Stimulated activated naive CD8-positive, alpha-beta T cell treated with anti-CD3 and anti-CD28 coated beads, Interleukin-15, Interleukin-2, amounts not matched to agents 100 U/mL and 50 U/mL, for 24 hours (primary cell): ENCODE measurements at regions not wholly inside any gene's neighbourhood (a gene's known extent, or its start where the extent isn't known, plus 50 kb on each side); places are given as distances from the start of the nearest gene placed in this dataset.

Source experiments
- ATAC-seq: fragments of 150-1000 bp; cut with Tn5 transposase; one replicate; pipeline ENCODE4 v1.10.0; 2021
- DNase-seq: peaks from one replicate; pipeline ENCODE4 v3.0.0; 2021

DNA sequence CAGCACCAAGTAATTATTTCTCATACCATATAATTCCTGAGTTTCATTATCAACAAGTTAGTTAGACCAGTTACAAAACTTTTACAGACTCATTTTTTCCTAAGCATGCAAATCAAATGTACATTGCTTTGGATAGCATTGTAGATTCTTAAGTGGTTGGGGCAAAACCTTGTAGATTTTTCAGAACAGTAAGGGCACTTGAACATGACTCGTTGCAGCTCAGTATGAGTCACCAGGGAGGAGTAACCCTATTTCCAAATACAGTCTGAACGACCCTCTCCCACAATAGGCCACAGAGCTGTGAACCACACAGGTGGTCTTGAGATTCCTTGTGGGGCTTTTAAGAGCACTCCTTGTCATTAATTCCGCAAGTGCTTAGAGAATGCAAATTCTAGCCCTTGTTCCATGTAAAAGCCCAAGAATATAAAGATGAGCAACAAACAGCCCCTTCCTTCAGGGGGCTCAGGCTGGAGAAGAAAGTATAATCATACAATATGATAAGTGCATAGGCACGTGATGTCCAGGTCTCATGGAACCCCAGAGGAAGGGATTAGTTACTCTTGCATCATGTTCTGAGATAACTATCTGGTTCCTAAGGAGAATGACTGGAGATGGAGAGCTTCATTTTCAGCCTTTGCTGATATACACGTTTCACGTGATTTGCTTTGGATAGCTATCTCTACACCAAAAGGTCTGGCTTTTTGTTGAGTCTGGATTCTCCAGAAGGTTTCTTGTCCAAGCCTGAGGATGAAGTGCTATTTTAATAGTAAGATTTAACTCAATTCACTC, 295.7 kb downstream of the KCNN2 start:
- no peak for ATAC-seq
- no peak for DNase-seq

DNA sequence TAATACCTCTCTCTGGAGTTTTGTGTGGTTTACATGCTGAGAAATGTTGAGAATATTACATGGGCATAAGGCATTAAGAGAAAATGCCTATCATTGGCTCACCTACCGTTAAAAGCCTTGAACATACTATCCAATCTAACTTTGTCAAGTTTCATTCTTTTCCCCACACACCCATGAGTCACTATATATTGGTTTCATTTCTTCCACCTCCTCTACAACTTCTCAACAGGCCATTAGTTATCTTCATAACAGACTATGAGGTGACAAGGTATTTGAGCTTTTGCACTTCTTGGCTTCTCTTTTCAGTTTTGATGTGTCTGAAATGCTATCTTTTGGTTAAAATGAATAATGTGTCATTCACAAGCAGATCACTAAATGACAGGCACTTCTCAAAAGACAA, 288.0 kb downstream of the KCNN2 start:
- ATAC-seq, result no peak
- no peak for DNase-seq

DNA sequence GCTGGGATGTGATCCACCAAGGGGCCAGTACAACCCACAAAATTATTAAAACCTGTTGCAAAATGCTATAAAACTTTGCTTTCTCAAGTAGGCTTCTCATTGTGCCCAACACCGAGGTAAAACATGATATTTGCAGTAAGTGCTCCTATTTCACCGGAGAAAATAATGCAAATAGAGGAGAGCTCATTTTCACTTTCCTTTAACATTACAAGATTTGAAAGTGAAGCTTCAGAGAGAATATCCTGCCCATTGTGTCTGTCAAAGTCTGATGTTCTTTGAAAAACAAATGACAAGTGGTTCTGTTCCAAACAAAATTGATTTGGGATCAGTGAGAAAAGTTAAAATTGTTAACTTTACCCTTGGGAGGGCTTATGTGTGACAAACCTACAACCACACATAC, 287.1 kb downstream of the KCNN2 start:
- no peak for ATAC-seq

DNA sequence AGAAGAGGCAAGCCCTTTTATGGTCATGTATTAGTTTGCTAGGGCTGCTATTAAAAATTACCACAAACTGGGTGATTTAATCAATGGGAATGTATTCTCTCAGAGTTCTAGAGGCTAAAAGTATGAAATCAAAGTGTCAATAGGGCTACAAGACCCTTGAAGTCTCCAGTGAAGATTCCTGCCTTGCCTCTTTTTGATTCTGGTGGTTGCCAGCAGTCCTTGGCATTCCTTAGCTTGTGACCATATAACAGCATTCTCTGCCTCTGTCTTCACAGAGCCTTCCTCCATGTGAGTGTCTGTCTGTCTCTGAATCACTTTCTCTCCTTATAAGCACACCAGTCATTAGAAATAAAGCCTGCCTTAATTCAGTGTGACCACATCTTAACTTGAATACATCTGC, 282.7 kb downstream of the KCNN2 start:
- ATAC-seq (no peak), DNase-seq (no peak)

More for the DNA sequence above, 287.1 kb downstream of the KCNN2 start:
- DNase-seq, result no peak

DNA sequence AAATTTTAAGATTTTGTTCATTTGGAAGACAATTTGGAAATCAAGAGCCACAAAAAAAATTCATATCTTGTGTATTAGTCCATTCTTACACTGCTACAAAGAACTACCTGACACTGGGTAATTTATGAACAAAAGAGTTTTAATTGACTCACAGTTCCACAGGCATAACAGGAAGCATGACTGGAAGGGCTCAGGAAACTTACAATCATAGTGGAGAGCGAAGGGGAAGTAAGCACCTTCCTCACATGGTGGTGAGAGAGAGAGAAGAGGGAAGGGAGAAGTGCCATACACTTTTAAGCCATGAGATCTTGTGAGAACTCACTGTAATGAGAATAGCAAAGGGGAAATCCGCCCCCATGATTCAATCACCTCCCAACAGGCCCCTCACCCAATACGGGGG, 274.4 kb downstream of the KCNN2 start:
- ATAC-seq (no peak), DNase-seq (no peak)

DNA sequence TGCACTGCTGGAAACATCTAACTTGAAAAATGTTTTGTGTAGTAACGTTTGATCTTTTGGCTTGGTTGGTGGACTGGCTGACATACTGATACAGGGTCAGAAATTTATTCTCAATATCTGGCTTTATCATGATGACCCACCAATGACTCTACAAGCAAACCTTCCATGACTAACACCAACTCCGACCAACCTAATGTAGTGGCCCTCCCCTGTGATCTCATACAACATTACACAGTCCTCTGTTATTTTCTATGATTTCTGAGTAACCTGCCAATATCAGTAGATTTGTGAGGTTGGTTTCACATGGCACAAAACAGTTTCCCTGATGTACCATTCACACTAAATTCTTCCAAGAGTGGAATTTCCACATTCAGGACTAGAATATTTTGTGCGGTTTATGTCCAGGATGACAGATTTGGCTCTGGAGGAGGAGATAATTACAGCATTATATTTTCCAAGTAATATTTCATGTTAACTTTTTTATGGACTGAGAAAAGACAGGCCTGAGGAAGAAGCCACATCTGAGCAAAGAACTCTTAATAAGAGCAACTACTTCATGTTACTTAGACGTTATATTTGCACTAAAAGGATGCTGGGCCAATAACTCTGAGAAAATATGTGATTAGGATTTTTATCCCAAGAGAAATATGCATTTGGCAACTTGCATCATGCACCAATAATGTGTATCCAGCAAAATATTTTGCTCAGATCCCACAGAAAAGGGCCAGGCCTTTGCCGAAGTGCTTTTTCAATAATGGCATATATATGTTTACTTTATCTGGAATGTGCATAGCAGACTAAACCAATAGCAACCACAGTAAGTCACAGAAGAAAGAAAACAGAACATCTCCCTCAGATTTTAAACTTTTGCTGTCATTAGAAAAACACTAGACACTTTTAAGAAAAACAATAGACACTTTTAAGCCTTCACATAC, 273.4 kb downstream of the KCNN2 start:
- DNase-seq (no peak), ATAC-seq (no peak)

DNA sequence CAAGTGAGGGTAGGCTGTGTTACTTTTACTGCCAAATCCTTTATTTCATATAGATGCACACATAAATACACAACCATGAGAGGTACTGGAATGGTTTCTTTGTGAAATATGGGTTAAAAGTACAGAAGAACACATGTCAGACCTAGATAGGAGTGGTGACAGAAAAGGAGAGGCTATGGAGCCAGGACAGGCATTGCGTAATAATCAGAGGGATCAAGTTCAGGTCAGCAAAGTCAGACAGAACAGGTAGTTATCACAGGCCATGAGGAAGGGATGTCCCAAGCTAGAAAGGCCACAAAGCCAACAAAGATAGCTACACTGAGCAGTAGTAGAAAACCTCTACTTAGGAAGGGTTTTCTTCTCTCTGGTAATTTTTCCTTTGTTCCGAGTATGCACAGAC, 272.6 kb downstream of the KCNN2 start:
- ATAC-seq, result no peak
- DNase-seq, result no peak

DNA sequence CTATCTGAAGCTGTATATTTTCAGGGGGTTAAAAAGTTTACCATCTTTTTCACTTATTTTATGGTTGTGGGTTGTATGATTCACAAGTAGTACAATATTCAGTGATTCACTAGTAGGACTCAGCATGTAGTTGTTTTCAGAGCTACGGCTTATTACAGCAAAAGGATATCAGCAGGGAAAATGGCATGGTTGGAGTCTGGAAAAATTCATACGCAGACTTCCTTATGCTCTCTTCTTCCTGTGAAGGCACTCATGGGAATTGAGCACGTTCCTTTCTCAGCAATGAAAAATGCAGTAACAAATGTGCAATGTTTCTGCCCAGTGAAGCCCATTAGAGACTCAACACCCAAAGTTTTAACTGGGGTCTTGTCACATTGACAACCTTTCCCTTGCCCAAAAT, 250.5 kb downstream of the KCNN2 start:
- DNase-seq (no peak), ATAC-seq (no peak)

DNA sequence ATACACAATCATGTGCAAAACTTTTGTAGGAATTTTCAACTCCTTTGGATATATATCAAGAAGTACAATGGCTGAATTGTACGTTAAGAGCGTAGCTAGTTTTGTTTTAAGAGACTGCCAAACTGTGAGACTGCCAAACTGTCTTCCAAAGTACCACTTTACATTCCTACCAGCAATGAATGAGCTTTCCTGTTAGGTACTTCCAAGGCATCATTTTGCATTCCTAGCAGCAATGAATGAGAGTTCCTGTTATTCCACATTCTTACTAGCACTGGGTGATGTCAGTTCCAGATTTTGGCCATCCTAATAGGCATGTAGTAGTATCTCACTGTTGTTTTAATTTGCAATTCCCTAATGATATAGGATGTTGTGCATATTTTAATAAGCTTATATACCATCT, 219.3 kb downstream of the KCNN2 start:
- DNase-seq (no peak), ATAC-seq (no peak)

DNA sequence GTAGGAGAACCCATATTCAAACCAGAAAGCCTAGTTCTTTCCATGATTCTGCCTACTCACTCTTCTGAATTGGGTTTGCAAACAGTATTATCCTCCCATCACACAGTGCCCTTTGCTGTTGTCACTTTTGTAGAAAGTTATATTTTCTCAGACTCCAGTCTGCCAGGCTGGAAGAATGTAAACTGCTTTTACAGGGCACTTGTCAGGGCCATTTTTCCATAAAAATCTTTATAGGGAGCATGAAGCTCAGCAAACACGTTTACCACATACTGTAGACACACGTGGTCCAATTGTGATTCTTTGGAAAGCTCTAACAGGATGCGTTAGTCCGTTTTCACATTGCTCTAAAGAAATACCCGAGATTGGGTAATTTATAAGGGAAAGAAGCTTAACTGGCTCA, 204.0 kb downstream of the KCNN2 start:
- ATAC-seq (no peak), DNase-seq (no peak)

DNA sequence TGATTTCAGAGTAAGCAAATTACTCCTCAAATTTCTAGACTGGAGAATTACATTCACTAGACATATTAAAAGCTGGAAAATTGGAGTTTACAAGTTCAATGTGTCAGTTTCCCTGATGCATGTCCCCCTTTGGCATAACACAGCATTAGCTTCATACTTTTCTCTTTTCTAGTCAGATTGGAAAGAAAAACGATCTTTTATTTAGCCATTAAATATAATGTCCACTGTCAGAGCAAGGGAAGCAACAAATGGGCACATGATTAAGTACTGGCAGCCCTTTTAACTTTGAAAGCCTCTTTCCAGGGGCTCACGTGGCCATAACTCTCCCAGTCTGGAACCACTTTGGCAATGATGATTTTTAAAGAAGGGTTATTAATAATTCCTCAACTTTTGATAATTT, 203.3 kb downstream of the KCNN2 start:
- ATAC-seq (no peak), DNase-seq (no peak)

DNA sequence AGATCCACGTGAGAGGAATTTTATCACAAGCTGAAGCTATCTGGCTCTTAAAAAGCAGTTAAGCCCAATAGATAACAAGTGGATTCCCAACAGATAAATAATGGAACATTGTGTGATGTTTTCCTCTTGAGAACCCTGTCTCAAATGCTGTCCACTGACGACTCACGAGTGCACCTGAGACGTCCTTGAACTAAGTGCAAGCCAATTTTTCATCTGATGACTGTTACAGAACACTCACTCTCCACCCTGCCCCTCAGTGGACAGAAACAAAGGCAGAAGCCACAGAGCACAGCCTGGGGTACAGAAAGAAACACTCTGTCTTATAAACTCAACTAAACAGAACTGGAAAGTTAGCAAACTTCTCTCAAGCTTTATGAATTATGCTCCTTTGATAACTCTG, 199.5 kb downstream of the KCNN2 start:
- ATAC-seq (no peak), DNase-seq (no peak)
